Gastroesophageal sphincter (tissue), 3 donors: ENCODE measurements at regions not wholly inside any gene's neighbourhood (a gene's known extent, or its start where the extent isn't known, plus 50 kb on each side); places are given as distances from the start of the nearest gene placed in this dataset.

ENCODE experiments used
- EP300 ChIP-seq: sonication (generic); formaldehyde crosslinking; IDR thresholded peaks from one replicate; pipeline ENCODE4 v1.6.1; 2017; ENCODE audit warnings: antibody characterized with exemption, mild to moderate bottlenecking
- POLR2A ChIP-seq, 2 donors: fragments of 450-650 bp; IDR thresholded peaks; one replicate each; pipeline ENCODE4 v1.6.1; 2017; ENCODE audit warnings: antibody characterized with exemption in 2 of 2, mild to moderate bottlenecking in 2 of 2, moderate library complexity in 1 of 2
- POLR2AphosphoS5 ChIP-seq: sonication (generic); formaldehyde crosslinking; IDR thresholded peaks from one replicate; pipeline ENCODE4 v1.6.1; 2017; ENCODE audit warnings: antibody characterized with exemption
- TF ChIP-seq, protein P1 (sequence below), 4 experiments: fragments of 200-600 bp in 2 of 4; fragments of 450-650 bp in 2 of 4; sonication (generic) in 1 of 4; IDR thresholded peaks; one replicate each; pipeline ENCODE4 v1.5.1; 2017 to 2019; ENCODE audit warnings: antibody characterized with exemption in 4 of 4, mild to moderate bottlenecking in 2 of 4, moderate library complexity in 2 of 4

DNA sequence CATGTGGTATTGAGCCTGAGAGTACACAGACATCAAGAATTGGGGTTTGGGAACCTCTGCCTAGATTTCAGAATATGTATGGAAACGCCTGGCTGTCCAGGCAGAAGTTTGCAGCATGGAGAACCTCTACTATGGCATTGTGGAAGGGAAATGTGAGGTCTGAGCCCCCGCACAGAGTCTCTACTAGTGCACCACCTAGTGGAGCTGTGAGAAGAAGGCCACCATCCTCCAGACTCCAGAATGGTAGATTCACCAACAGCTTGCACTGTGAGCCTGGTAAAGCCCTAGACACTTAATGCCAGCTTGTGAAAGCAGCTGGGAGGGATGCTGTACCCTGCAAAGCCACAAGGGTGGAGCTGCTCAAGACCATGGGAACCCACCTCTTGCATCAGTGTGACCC is 658.2 kb downstream of the HACE1 start:
- TF ChIP-seq, protein P1, sequence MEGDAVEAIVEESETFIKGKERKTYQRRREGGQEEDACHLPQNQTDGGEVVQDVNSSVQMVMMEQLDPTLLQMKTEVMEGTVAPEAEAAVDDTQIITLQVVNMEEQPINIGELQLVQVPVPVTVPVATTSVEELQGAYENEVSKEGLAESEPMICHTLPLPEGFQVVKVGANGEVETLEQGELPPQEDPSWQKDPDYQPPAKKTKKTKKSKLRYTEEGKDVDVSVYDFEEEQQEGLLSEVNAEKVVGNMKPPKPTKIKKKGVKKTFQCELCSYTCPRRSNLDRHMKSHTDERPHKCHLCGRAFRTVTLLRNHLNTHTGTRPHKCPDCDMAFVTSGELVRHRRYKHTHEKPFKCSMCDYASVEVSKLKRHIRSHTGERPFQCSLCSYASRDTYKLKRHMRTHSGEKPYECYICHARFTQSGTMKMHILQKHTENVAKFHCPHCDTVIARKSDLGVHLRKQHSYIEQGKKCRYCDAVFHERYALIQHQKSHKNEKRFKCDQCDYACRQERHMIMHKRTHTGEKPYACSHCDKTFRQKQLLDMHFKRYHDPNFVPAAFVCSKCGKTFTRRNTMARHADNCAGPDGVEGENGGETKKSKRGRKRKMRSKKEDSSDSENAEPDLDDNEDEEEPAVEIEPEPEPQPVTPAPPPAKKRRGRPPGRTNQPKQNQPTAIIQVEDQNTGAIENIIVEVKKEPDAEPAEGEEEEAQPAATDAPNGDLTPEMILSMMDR (IDR thresholded peaks at IDR 0.05) = no peak
- TF ChIP-seq EP300 (no peak), POLR2A (IDR thresholded peaks at IDR 0.05) (no peak), POLR2AphosphoS5 (no peak)
